GM18907 (cell line): ENCODE measurements at regions not wholly inside any gene's neighbourhood (a gene's known extent, or its start where the extent isn't known, plus 50 kb on each side); places are given as distances from the start of the nearest gene placed in this dataset.

Experiments
- ATAC-seq: cut with Tn5 transposase; IDR thresholded peaks from one replicate; pipeline ENCODE4 v1.9.1; 2021; ENCODE audit warnings: mild to moderate bottlenecking, moderate library complexity; ENCODE audit not compliant: unreplicated experiment

DNA sequence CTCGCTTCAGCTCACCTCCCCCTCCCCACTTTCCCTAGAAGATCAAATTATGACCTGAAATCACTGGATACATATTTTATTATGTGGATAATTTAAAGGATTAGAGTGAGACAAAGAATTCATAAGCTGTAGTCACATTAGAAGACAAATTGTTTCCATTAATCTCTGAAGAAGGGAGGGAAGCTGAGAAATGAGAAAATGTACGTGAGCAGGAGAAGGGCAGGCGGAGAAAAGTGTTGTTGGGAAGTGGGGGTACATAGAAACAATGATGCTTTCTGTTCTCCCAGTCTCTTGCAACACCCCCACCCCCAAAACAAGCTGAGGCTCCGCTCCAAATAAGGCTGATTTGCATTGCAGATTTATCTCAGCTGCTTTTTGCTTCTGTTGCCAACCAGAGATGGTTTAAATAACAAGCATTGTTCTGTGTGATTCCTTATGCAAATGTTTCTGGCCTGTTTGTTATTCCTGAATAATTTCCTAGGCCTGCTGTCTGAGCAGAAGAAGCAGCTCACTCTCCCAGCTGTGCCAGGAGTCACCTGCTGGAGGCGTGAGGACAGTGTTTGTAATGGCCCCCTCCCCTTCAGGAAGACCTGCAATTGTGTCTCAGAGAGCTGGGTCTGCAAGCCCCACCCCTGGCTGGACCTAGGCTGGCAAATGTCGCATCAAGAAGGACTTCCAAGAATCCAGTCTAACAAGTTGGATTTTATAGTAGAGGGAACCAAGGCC, 121.8 kb upstream of the TNR start:
- ATAC-seq, result no peak

DNA sequence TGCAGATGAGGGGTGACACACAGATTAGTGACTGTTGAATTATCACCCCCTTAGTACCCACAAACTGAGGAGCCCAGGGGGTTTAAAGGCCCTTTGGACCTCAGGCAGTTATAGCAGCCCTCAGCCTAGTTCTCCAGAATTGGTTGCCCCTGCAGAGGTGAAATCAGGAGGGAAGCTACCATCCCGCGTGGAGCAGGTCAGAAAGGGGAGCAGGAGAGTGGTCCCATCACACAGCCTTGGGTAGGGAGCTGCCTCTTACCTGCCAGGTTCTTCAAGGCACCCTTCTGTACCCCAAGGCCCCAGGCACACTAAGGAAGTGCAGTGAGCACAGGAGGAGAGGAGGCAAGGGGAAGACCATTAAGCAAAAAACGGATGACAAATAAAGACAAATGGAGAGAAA, 121.2 kb upstream of the TNR start:
- no peak for ATAC-seq

DNA sequence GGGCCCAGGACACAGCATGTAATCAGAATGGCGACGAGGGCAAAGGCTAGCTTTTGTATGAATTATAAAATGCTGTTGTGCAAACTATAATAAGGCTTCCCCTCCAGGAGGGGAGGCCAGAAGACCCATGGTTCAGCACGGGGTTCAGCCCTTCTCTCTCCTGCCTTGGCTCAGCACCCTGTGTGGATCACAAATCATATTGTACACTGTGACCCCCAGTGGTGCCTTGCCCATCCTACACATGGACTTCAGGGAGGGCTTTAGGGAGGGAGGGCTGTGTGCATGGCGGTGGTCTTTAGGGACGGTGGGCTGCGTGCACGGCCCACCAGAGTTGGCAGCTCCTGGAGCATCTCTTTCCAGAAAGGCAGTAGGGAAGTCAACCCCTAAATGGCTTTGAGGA, 120.8 kb upstream of the TNR start:
- ATAC-seq, result no peak

DNA sequence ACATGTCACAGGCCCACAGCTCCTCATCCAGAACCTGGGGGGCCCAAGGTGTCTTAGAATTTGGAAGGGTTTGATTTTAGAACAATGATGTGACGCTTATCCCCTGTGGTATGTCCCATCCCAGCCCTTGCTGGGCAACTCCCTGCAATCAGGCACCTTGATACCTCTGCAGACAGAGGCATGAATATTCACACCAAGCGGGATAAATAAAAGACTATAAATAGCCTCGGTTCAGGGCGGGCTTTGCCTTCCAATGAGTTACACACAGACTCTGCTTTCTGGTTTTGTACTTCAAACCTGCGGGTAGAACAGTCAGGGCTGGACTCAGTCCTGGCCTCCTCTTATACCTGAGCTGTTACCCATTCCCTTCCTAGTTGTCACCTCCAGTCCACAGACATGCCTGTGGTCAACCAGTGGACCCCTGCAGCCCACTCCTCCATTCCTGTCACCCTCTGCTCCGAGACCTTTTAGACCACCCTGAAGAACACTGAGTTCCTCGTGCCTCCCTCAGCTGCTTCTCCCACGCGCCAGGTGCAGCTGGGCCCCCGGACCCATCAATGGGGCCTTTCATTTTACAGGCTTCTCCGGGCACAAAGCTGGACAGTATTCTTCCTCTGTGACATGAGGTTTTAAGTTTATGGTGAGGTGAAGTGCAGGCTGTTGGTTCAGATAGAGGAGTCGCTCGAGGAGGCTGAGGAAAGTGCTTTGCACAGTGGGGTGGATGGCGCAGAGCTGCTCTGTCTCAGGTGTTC, 120.1 kb upstream of the TNR start:
- no peak for ATAC-seq

DNA sequence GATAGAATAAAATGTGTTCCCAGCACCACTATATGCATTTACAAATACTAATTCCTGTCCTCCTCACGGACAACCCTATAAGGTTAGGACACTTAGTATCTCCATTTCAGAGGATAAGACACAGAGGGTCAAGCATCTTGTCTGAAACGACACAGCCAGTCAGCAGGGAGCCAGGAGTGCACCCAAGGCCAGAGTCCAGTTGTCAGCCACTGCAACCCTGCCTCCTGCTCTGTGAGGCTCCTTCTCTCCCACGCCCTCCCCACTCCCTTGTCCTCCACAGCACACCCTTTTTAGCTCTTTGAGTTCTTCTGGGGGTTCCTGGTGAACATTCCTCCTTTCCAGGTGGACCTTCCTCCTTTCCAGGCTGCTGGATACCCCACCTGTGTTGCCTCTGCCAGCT, 119.0 kb upstream of the TNR start:
- no peak for ATAC-seq

DNA sequence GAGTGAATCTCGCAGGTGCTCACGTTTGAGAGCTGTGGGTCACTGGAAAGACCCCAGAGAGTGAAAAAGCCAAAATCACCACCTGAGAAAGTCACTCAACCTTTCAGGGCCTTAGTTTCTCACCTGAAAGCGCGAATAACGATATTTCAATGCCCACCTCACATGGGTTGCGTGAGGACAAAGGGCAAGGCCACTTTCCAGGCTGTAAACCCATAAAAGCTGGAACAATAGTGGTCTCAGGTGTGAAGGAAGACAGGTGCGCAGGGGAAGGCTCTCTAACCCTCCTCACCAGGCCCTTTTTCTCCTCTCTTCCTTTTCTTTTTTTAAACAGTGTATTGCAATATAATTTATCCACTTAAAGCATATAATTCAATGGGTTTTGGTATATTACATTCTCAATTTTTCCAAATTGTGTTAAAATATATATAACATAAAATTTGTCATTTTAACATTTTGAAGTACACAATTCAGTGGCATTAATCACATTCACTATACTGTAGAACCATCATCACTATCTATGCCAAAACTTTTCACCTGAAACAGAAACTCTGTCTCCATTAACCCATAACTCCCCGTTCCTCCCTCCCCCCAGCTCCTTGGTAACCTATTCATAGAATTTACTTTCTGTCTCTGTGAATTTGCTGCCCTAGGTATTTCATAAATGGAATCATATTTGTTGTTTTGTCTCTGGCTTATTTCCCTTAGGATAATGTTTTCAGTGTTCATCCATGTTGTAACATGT, 118.4 kb upstream of the TNR start:
- ATAC-seq, result no peak

DNA sequence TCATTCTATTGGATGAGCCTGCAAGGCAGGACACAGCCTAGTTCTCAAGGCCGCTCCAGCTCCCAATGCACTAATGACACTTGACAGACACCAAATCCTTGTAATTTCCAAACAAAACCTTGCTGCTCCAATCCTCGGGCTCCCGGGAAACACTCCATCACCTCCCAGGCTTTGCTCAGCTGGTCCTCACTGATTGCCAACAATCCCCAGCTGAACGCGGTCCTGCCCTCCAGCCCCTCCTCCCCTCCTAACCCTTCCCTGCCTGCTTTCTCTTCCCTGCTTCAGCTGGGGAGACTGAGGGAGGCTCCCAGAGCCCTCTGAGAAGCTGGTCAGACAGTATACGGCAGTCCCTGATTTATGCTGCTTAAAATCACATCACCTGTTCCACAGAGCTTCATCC, 114.4 kb upstream of the TNR start:
- no peak for ATAC-seq

DNA sequence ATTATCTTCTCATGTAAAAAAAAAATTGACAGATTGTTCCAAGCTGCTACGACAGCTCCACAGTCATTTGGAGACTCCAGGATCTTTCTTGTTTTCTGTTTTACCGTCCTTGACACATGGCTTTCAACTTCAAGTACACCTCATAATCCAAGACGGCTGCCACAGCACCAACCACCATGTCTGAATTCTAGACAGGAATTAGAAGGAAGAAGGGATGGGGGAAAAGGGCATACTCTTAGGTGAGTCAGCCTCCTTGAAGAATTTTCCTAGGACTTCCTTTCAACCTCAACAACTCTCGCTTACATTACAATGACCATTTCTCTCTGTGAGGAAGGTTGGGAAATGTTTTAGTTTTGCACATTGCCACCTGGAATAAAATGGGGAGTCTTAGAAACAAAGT, 110.3 kb upstream of the TNR start:
- no peak for ATAC-seq

DNA sequence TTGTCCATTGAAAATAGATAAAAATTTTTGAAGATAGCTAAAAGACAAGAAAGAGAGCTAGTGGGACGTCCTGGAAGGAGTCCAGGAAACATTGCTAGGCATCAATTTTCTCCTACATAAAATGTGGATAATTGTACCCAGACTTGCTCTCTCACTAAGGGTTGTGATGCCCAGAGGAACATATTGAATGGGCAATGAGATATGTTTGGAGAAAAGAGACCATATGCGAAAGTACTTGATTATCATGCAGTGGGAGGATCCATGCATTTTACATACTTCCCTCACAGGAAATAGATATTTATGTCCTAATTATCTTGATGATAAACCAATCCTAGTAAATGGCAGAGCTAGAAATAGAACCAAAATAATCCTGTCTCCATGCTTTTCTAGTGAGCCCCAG, 108.4 kb upstream of the TNR start:
- no peak for ATAC-seq

DNA sequence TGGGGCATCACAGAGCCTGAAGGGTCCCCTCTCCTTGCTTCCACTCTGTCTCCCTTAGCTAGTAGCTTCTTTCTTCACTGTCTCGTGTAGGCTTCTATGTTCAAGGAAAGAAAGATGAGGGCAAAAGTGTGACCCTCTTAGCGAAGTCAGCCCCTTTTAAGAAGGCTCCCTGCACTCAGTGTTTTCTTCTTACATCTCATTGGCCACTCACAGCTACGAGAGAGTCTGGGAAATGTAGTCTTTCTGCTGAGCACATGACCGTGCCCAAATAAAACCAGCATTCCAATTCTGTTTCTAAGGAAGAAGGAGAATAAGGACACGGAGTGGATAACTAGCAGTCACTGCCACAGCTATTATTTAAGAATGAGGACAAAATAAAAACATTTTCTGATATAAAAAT, 104.9 kb upstream of the TNR start:
- no peak for ATAC-seq

DNA sequence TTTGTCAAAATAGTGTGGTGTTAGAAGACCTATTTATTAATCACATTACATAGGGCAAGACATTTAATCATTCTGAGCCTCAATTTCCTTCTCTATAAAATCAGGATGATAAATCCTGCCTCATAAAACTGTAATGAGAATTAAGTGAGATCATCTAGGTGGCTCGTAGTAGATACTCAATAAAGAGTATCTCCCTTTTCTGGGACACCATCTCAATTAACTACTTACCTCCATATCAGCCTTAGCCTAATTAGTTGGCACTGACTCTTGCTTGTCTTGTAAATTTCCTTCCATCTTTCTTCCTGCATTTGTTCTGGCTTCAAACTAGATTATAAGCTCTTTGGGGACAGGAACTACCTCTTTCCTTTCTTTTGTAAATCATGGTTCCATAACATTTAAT, 102.6 kb upstream of the TNR start:
- no peak for ATAC-seq

DNA sequence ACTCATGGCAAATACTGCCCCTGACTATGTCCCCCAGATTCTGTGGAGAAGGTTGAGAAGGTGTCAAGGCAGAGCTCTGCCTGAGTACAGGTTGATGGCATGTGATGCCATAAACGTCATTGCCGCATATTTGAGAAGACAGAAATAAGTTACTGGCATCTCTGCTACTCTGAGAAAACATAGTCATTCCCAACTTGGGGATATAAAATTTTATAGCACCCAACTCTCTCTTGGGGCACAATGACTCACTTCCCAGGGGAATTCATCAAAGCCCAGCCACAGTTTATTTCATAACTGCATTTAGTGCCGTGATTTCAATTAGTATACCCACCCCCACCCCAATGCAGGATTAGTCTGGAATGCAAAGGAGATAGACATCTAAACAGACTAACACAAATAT, 101.9 kb upstream of the TNR start:
- ATAC-seq, result no peak

DNA sequence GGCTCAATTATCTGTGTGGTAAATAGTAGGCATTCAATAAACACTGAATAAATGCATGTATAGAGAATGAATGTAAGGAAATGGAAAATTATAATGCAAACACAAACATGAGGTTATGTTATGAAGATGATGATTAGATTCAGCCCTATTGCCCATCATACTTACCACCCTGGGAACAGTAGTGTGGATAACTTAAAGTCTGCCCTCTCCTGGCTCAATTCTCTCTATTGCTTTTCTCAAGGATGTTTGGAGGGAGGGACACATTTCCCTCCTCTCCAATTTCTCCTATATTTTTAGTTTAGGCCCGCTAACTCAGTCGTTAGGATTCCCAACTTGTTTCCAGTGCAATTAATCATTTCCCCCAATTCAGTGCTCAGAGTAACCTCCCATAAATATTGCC, 101.5 kb upstream of the TNR start:
- no peak for ATAC-seq

DNA sequence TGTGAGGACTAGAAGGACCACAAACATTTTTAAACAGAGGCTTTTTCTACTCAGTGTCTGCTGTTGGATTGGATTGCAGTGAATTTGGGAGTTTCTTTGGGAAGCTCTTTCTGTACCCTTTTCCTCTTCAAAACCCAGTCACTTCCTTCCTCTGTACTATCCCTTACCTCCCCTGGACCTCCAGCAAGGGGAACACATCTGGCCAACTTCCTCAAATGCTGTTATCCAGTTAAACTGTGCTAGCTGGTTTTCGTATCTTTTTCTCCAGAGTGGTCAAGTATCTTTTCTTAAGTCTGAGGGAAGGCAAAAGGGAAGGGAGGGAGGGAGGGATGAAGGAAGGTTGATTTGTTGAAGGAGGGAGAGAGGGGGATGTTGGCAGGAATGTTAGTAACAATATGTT, 99.2 kb upstream of the TNR start:
- no peak for ATAC-seq

DNA sequence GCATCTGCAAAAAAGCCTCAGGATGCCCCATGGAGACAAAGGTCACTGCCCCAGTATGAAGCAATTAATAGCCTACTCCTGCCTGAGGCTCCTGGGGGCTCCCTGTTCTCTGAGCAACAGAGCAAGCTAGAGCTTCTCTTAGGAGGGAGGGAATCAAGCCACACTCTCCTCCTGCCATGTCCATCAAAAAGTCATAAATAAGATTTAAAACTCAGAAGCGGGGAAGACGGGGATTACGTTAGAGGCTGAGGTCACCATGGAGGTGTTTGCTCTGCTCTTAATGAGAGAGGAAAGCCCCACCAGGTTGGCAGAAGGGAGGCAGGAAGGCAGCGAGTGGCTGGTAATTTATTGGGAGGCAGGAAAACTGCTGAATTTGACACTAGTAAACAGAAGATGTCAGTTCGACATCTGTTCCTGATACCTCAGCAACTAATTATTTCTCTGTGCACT, 98.4 kb upstream of the TNR start:
- no peak for ATAC-seq

DNA sequence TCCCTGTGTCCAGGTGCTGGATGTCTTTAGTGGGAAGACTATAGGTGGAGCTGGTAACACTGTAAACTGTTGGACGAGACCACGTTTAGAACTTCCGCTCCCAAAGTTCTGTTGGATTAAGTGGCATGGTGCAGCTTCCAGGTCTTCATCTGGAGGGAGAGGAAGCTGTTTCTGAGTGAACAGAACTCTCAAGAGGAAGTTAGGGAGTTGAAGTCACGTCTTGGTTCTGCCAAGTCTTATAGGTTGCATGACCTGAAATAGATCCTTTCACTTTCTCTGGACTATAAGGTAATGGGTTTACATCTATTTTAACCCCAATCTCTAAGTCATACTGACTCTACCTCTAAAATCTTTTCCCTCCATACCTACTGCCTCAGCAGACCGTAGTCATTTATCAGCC, 97.4 kb upstream of the TNR start:
- ATAC-seq, result no peak

DNA sequence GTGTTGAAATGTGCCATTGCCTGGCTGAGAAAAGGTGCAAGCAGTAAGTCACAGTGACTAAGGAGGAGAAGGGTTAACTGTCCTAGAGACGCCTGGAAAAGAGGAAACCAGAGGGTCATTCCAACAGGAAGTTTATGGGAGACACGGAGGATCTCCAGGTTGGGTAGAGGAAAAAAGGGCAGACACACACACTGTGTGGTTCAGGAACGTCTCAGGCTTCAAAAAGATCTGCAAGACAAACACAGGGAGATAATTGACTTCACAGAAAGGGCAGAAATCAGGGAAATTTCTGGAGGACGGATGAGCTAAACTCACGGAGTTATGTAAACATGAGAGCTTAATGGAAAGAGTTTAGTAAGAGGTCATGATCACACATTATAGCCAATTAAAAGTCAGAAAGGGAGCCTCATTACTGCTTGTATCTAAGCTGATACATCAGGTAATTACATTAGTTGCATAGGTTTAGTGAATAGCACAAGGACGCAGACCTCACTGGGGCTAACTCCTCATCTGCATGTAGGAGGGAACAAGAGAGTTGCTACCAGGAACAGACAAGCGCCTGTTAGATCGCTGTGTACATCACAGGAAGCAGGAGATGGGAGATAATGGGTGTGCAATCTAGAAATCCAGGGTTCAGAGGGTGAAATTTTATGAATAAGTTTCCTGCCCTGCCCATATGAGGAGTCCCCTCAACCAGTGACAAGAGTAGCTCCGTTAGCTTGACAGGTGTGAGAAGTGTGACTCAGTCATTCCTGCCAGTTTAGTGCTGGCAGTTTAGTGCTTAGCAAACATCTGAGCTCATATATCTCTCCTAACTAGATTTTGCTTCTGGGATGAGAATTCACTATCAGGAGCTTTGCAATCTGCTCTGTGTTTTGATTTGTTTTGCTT, 96.6 kb upstream of the TNR start:
- ATAC-seq, result no peak

DNA sequence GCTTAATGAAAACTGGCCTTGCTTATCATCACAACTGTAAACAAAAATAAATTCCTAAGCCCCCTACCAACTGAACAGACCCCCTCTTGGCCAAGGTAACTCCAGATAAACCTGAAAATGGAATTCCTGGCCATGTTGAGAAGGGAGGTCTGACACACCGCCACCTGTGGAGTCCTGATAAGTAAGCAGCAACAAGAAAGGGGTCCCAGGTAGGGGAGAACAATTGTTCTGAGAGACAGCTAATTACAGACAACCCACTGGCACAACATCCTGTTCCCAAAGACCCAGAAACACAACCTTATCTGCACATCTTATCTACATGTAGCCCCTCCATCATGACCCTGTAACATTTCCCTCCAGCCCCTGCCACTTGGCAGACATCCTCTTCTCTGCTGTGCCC, 91.2 kb upstream of the TNR start:
- ATAC-seq, result no peak

DNA sequence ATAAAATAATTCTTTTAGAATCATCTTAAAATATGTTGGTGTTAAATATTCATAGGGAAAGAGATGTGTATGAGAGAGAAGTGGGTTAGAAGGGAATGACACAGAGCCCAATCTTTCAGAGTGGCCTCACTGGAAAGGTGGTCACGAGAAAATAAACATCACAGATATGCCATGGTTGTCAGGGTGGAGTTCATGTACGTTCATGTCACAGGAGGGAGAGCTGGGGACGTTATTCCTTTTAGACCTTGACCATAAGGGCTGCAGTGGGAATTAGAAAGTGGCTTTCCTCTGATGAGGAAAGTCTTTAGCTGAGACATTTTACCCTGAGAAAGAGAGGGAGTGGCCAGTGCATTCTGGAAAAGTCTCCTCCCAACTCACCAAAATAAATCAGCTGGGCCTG, 90.6 kb upstream of the TNR start:
- no peak for ATAC-seq

DNA sequence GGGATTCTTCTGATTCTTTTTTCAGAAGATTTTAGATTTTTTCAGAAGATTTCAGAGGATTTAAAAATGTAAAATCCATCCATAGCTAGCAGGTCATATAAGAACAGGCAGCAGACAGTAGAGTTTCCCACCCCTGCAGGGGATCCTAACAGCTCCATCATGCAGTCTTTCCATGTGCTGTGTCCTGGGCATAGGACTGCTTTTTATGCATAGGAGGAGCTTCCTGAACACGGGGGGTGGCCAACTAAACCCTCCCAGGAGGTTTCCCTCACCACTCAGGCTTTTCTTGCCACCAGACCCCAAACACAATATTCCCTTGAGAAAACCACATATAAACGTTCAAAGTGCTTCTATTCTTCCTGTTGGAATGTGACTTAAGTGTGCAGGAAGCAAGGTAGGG, 90.1 kb upstream of the TNR start:
- ATAC-seq, result no peak

DNA sequence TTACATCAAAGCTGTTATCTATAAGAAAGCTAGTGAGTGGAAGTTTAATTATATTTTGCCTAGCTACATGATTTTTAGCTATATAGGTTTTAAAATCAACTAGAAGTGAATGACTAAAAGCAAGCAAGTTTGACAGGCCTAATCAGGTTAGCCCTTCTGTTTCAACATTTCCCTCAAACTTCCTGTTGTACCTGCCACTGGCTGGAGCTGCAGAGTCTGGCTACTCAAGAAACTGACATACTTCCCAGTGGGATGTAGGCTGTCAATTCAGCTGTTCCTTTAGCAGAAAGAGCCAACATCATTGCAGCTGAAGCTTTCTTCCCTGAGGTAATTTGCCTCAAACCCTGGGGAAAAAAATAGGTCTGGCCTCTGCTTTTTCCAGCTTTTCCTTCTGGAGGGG, 87.1 kb upstream of the TNR start:
- ATAC-seq, result no peak
